ENCODE measurements at regions not wholly inside any gene's neighbourhood (a gene's known extent, or its start where the extent isn't known, plus 50 kb on each side); places are given as distances from the start of the nearest gene placed in this dataset.

GRCh38 chr15:69742361-69742760 is 289.7 kb downstream of the RPLP1 start:
- TF ChIP-seq CTCF (IDR thresholded peaks at IDR 0.05; ENCODE audit: low read depth, low read length, poor library complexity, severe bottlenecking) = no peak
- TF ChIP-seq EZH2phosphoT487 (IDR thresholded peaks at IDR 0.05; ENCODE audit: borderline replicate concordance, low read length) = no peak

All from DOHH2 (cell line).